Esophagus muscularis mucosa (tissue), 2 donors: ENCODE measurements at regions not wholly inside any gene's neighbourhood (a gene's known extent, or its start where the extent isn't known, plus 50 kb on each side); places are given as distances from the start of the nearest gene placed in this dataset.
A peak's percentile ranks its signal among the peaks of the same experiment; 100 is the strongest.

Experiments used
- POLR2A ChIP-seq: fragments of 450-650 bp; IDR thresholded peaks from one replicate; pipeline ENCODE4 v1.6.1; 2017; ENCODE audit warnings: antibody characterized with exemption, moderate library complexity, mild to moderate bottlenecking, low read depth
- POLR2AphosphoS5 ChIP-seq, 2 donors: sonication (generic); formaldehyde crosslinking; IDR thresholded peaks; one replicate each; pipeline ENCODE4 v1.6.1; 2017; ENCODE audit warnings: antibody characterized with exemption in 2 of 2

- no peak for TF ChIP-seq POLR2A
- peak; percentile 59 for TF ChIP-seq POLR2AphosphoS5 (IDR thresholded peaks at IDR 0.05)
These were observed 335.8 kb upstream of the F9 start for GRCh38 chrX:139194571-139195280.
